ENCODE measurements at regions not wholly inside any gene's neighbourhood (a gene's known extent, or its start where the extent isn't known, plus 50 kb on each side); places are given as distances from the start of the nearest gene placed in this dataset.
"Not testable (repeated sequence)": the region's sequence is repeated elsewhere in the genome, so short reads cannot be mapped to it uniquely, and the experiment has no call there.

DNA sequence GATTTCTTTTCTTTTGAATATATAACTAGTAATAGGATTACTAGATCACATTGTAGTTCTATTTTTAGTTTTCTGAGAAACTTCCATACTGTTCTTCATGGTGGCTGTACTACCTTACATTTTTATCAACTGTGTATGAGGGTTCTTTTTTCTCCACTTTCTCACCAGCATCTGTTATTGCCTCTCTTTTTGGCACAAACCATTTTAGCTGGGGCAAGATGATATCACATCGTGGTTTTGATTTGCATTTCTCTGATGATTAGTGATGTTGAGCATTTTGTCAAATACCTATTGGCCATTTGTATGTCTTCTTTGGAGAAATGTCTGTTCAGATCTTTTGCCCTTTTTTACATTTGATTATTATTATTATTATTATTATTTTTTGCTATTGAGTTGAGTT lies 86.1 kb upstream of the TCF21 start:
- DNase-seq: no peak

DNA sequence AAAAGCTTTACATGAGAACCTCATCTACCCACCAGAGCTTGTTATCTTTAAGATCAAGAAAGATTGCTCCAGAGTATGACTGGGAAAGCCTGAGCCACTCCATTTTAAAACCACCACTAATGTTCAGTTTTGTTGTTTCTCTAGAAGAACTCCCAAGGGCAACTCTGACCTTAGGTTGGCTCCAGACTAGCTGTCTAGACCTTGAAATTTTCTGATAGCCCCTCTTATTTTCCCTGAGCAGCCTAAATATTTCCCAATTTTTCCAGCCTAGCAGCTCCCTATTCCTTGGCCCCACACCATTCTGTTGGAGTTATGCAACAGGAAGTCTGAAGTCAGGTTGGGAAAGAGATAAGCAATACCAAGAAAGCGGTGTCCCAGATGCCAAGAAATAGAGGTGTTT lies 84.6 kb upstream of the TCF21 start:
- DNase-seq: no peak

DNA sequence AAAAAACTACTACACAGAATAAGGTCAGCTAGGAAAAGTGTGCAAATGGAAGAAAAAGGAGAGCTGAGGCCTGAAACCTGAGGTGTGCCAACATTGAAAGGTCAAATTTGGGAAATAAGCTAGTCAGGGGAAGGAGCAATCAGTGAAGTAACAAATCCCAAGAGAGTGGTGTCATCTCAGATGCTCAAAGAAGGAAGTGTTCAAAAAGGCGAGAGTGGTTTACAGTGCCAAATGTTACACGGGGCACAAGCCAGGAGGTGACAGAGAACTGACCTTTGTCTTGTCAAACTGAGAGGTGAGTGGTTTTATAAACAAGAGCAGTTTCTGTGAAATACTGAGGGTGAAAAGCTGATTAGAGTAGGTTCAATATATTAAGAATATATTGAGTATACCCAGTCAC lies 83.0 kb upstream of the TCF21 start:
- no peak for DNase-seq

GRCh38 chr6:133806382-133807140 lies 82.4 kb upstream of the TCF21 start:
- DNase-seq: no peak

- DNase-seq: no peak
Measured at GRCh38 chr6:133807501-133807900, 81.4 kb upstream of the TCF21 start.

DNA sequence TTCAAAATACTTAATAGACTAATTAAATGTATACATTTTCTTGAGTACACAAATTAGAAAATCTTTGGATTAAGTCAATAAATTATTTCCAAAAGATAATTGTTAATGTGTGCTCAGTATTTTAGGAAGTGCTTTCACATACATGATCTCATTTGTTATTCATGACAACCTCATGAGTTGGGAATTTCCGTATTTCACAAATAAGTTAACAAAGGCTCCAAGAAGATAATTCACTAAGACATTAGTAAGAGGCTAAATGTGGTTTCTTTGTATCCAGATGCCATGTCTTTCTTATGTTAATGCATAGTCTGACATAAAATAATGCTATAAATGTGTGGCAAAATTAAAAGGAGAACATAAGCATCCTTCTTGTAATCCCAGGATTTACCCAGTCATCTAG lies 79.5 kb upstream of the TCF21 start:
- no peak for DNase-seq

DNA sequence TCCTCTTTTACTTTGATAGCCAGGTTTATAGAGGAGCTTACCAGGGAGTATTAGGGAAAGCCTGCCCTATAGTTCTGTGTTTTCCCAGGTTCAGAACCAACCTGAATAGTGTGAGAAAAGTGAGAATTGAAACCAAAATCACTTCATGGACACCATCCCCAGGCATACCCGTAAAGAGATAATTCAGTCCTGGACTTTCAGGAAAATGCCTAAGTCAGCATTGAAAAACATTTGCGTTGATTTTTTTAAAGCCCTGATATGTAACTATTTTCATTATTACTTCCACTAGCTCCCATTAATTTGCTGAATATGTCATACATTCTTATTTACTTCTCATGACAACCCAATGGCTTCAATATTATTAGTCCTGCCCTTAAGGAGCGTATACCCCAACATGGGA lies 77.4 kb upstream of the TCF21 start:
- no peak for DNase-seq

DNA sequence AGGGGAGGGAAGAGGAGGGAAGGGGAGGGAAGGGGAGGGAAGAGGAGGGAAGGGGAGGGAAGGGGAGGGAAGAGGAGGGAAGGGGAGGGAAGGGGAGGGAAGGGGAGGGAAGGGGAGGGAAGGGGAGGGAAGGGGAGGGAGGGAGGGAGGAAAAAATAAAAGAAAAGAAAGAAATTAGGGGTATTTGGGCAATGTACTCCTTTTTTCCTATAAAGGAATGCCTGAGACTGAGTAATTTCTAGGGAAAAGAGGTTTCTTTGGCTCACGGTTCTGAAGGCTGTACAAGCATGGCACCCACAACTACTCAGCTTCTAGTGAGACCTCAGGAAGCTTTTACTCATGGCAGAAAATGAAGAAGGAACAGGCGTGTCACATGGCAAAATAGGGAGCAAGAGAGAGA lies 76.5 kb upstream of the TCF21 start:
- DNase-seq: not testable (repeated sequence)

- no peak for DNase-seq
Measured at GRCh38 chr6:133814238-133814637, 74.7 kb upstream of the TCF21 start.

- no peak for DNase-seq
Measured at GRCh38 chr6:133814797-133815196, 74.1 kb upstream of the TCF21 start.

GRCh38 chr6:133815313-133815712 lies 73.6 kb upstream of the TCF21 start:
- DNase-seq: no peak

DNA sequence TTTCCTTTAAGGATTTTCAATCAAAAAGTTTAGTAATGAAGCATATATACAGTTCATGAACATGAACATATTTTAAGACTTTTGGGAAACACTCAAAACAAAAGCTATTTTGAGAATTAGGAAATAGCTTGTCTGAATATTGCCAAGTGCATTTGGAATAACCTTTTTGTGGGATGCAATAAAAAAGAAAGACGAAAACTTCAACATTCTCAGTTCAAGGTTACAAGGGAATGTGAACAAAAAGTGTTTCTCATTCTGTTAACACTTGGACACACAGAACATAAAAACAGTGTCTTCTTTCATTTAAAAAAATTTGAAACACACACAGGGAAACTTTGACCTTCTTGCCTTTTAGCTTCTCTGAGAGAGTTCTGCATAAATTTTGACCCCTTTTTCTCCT lies 72.7 kb upstream of the TCF21 start:
- no peak for DNase-seq

GRCh38 chr6:133817460-133818047 lies 71.4 kb upstream of the TCF21 start:
- no peak for DNase-seq

DNA sequence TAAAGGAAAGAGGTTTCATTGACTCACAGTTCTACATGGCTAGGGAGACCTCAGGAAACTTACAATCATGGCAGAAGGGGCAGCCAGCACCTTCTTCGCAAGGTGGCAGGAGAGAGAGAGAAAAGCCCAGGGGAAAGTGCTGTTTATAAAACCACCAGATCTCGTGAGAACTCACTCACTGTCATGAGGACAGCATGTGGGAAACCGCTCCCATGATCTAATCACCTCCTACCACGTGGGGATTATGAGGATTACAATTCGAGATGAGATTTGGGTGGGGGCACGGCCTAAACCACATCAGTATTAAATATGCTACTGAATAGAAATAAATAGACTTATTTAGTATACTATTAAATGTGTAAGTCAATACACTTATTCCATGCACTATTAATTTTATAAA lies 70.6 kb upstream of the TCF21 start:
- DNase-seq: no peak

GRCh38 chr6:133820208-133820607 lies 68.7 kb upstream of the TCF21 start:
- DNase-seq: no peak

- no peak for DNase-seq
Measured at GRCh38 chr6:133827766-133828165, 61.1 kb upstream of the TCF21 start.

- no peak for DNase-seq
Measured at GRCh38 chr6:133833949-133834359, 55.0 kb upstream of the TCF21 start.

- no peak for DNase-seq
Measured at GRCh38 chr6:133834472-133835170, 54.3 kb upstream of the TCF21 start.

- DNase-seq: no peak
Measured at GRCh38 chr6:133835901-133836300, 53.0 kb upstream of the TCF21 start.

- DNase-seq: peak; percentile 5
Measured at GRCh38 chr6:133837801-133838349, 51.0 kb upstream of the TCF21 start.
